PC-3 (cell line): ENCODE measurements at regions not wholly inside any gene's neighbourhood (a gene's known extent, or its start where the extent isn't known, plus 50 kb on each side); places are given as distances from the start of the nearest gene placed in this dataset.
"Not testable (repeated sequence)": the region's sequence is repeated elsewhere in the genome, so short reads cannot be mapped to it uniquely, and the experiment has no call there.

ENCODE experiments used
- ATAC-seq: fragments of 200-7000 bp; cut with Tn5 transposase; 2 replicates; pipeline ENCODE4 v1.9.1; 2020; ENCODE audit warnings: mild to moderate bottlenecking, moderate library complexity
- BruUV-seq: library from RNA; stranded (reverse); fragments of 400-500 nt; replicated peaks from 2 replicates; lab custom pipeline; 2021; lab: Mats Ljungman, UMichigan
- CTCF ChIA-PET: fragments of 300-600 bp; sonication (Branson Sonifier 250); formaldehyde crosslinking; loops from one replicate; lab custom pipeline; 2022; ENCODE audit warnings: antibody characterized with exemption; lab: Charles Lee
- POLR2A ChIA-PET: fragments of 300-600 bp; sonication (Branson Sonifier 250); formaldehyde crosslinking; loops from one replicate; lab custom pipeline; 2022; ENCODE audit warnings: antibody characterized with exemption; ENCODE audit not compliant: unreplicated experiment; lab: Charles Lee
- DNase-seq: peaks from one replicate; pipeline ENCODE4 v3.0.0-alpha.2; 2015
- H2AFZ ChIP-seq: fragments of 300-600 bp; sonication (generic); 2 replicates; pipeline ENCODE4 v1.6.0; 2016; ENCODE audit warnings: antibody characterized with exemption, low read length
- H3F3A ChIP-seq: fragments of 300-600 bp; sonication (generic); one replicate; pipeline ENCODE4 v1.6.0; 2017; ENCODE audit warnings: antibody characterized with exemption, low read length, control low read depth, mild to moderate bottlenecking; ENCODE audit not compliant: unreplicated experiment
- H3K27ac ChIP-seq: fragments of 300-600 bp; sonication (generic); 2 replicates; pipeline ENCODE4 v1.5.1; 2016; ENCODE audit warnings: mild to moderate bottlenecking, low read length
- H3K27me3 ChIP-seq: fragments of 300-600 bp; sonication (generic); 2 replicates; pipeline ENCODE4 v1.6.1; 2016; ENCODE audit warnings: low read length, mixed read lengths
- H3K36me3 ChIP-seq: fragments of 300-600 bp; sonication (generic); 2 replicates; pipeline ENCODE4 v1.6.1; 2016; ENCODE audit warnings: low read depth, mixed run types, low read length, mixed read lengths
- H3K4me1 ChIP-seq: fragments of 300-600 bp; sonication (generic); 2 replicates; pipeline ENCODE4 v1.5.1; 2016; ENCODE audit warnings: low read length; ENCODE audit not compliant: insufficient read depth
- H3K4me2 ChIP-seq: fragments of 300-600 bp; sonication (generic); 2 replicates; pipeline ENCODE4 v1.6.0; 2016; ENCODE audit warnings: low read length
- H3K4me3 ChIP-seq: fragments of 300-600 bp; sonication (generic); 2 replicates; pipeline ENCODE4 v1.5.1; 2016; ENCODE audit warnings: mild to moderate bottlenecking, low read length, mixed read lengths
- H3K79me2 ChIP-seq: fragments of 300-600 bp; sonication (generic); 2 replicates; pipeline ENCODE4 v1.6.1; 2017; ENCODE audit warnings: low read length, mixed read lengths
- H3K9ac ChIP-seq: fragments of 300-600 bp; sonication (generic); 2 replicates; pipeline ENCODE4 v1.6.0; 2016; ENCODE audit warnings: mild to moderate bottlenecking, low read length
- H3K9me2 ChIP-seq: fragments of 300-600 bp; sonication (generic); replicated peaks from 2 replicates; pipeline ENCODE4 v1.6.1; 2016; ENCODE audit warnings: mixed run types, low read length, mixed read lengths
- H3K9me3 ChIP-seq: fragments of 300-600 bp; sonication (generic); 2 replicates; pipeline ENCODE4 v1.6.1; 2016; ENCODE audit warnings: low read length, mixed read lengths
- H4K20me1 ChIP-seq: fragments of 300-600 bp; sonication (generic); 2 replicates; pipeline ENCODE4 v1.6.1; 2016; ENCODE audit warnings: low read length, mixed read lengths
- CTCF ChIP-seq: fragments of 300-600 bp; sonication (generic); conservative IDR thresholded peaks from 2 replicates; pipeline ENCODE4 v1.5.1; 2017; ENCODE audit warnings: antibody characterized with exemption, low read depth, mild to moderate bottlenecking, low read length
- EZH2 ChIP-seq: fragments of 300-600 bp; sonication (generic); IDR thresholded peaks from one replicate; pipeline ENCODE4 v1.6.1; 2017; ENCODE audit warnings: antibody characterized with exemption, mild to moderate bottlenecking, low read length; ENCODE audit not compliant: unreplicated experiment
- EZH2phosphoT487 ChIP-seq: fragments of 300-600 bp; sonication (generic); IDR thresholded peaks from 2 replicates; pipeline ENCODE4 v1.6.1; 2018; ENCODE audit warnings: mild to moderate bottlenecking, antibody characterized with exemption, low read length, borderline replicate concordance
- intact Hi-C: fragments of 100-400 bp; cut with micrococcal nuclease; formaldehyde crosslinking; loops from 2 replicates; pipeline ENCODE4 v1.9.0; 2023

- H3K4me3 ChIP-seq = no peak overlapping the region
- no peak for TF ChIP-seq CTCF
- no peak for TF ChIP-seq EZH2phosphoT487
- no peak for TF ChIP-seq EZH2
- H3F3A ChIP-seq = peaks cover 8% of the 10 kb centered on the region
- H3K27me3 ChIP-seq = no peaks in the 10 kb centered on the region
- no peaks in the 10 kb centered on the region for H3K79me2 ChIP-seq
- CTCF ChIA-PET = no interaction called here
- ATAC-seq (no peak), DNase-seq (no peak)
- H3K27ac ChIP-seq = no peak overlapping the region
- POLR2A ChIA-PET = no interaction called here
- H3K4me1 ChIP-seq = peaks cover 55% of the 10 kb centered on the region
- no peaks in the 10 kb centered on the region for H3K36me3 ChIP-seq
- H3K4me2 ChIP-seq = no peak overlapping the region
- BruUV-seq = no TSS peak
- H3K9me3 ChIP-seq = 0 out of 2 replicates have a peak, but pooled peaks cover 3% of the 10 kb centered on the region
- no peak overlapping the region for H2AFZ ChIP-seq
- no peaks in the 10 kb centered on the region for H4K20me1 ChIP-seq
- no peaks in the 10 kb centered on the region for H3K9me2 ChIP-seq
- intact Hi-C loops = no loop called here
- H3K9ac ChIP-seq = no peak overlapping the region
Observed at GRCh38 chr3:16075647-16076046, 98.8 kb upstream of the GALNT15 start.

GRCh38 chr3:16076564-16076963, 97.9 kb upstream of the GALNT15 start:
- Histone ChIP-seq H3K4me1 (peaks cover 48% of the 10 kb centered on the region), H3K27me3 (no peaks in the 10 kb centered on the region), H4K20me1 (no peaks in the 10 kb centered on the region), H3K36me3 (peaks cover 4% of the 10 kb centered on the region; the same call in 1 of the 2 replicates), H3K27ac (no peak overlapping the region), H3K79me2 (no peaks in the 10 kb centered on the region), H2AFZ (no peak overlapping the region), H3K4me2 (no peak overlapping the region), H3K9ac (no peak overlapping the region), H3K9me2 (no peaks in the 10 kb centered on the region), H3F3A (peaks cover 7% of the 10 kb centered on the region), H3K9me3 (peaks cover 12% of the 10 kb centered on the region; the same call in 1 of the 2 replicates), H3K4me3 (no peak overlapping the region)
- no peak for DNase-seq
- TF ChIP-seq EZH2phosphoT487 = no peak
- POLR2A ChIA-PET = no interaction called here
- BruUV-seq = no TSS peak
- CTCF ChIA-PET = no interaction called here
- intact Hi-C loops = no loop called here
- no peak for ATAC-seq

- POLR2A ChIA-PET = not testable (repeated sequence)
Observed at GRCh38 chr3:16077146-16077545, 97.3 kb upstream of the GALNT15 start.

GRCh38 chr3:16077681-16078080, 96.8 kb upstream of the GALNT15 start:
- CTCF ChIA-PET, H3K9me2 ChIP-seq, BruUV-seq, H3K9ac ChIP-seq, H3K4me2 ChIP-seq, H4K20me1 ChIP-seq, H3F3A ChIP-seq, H3K27ac ChIP-seq, H3K36me3 ChIP-seq, H2AFZ ChIP-seq, H3K79me2 ChIP-seq, ATAC-seq, intact Hi-C loops, H3K4me3 ChIP-seq, POLR2A ChIA-PET, H3K27me3 ChIP-seq, DNase-seq: not testable (repeated sequence)
- peaks cover 20% of the 10 kb centered on the region; the same call in 1 of the 2 replicates for H3K9me3 ChIP-seq
- peaks cover 38% of the 10 kb centered on the region for H3K4me1 ChIP-seq

More at GRCh38 chr3:16077146-16077545, 97.3 kb upstream of the GALNT15 start:
- H2AFZ ChIP-seq, H3F3A ChIP-seq, H3K27me3 ChIP-seq, ATAC-seq, CTCF ChIA-PET, DNase-seq, H4K20me1 ChIP-seq, intact Hi-C loops, H3K9me2 ChIP-seq, H3K79me2 ChIP-seq, H3K27ac ChIP-seq, H3K9ac ChIP-seq, H3K4me2 ChIP-seq, H3K36me3 ChIP-seq, H3K4me3 ChIP-seq, BruUV-seq: not testable (repeated sequence)
- H3K4me1 ChIP-seq = peaks cover 42% of the 10 kb centered on the region
- peaks cover 18% of the 10 kb centered on the region; the same call in 1 of the 2 replicates for H3K9me3 ChIP-seq
